ENCODE measurements at regions not wholly inside any gene's neighbourhood (a gene's known extent, or its start where the extent isn't known, plus 50 kb on each side); places are given as distances from the start of the nearest gene placed in this dataset.

DNA sequence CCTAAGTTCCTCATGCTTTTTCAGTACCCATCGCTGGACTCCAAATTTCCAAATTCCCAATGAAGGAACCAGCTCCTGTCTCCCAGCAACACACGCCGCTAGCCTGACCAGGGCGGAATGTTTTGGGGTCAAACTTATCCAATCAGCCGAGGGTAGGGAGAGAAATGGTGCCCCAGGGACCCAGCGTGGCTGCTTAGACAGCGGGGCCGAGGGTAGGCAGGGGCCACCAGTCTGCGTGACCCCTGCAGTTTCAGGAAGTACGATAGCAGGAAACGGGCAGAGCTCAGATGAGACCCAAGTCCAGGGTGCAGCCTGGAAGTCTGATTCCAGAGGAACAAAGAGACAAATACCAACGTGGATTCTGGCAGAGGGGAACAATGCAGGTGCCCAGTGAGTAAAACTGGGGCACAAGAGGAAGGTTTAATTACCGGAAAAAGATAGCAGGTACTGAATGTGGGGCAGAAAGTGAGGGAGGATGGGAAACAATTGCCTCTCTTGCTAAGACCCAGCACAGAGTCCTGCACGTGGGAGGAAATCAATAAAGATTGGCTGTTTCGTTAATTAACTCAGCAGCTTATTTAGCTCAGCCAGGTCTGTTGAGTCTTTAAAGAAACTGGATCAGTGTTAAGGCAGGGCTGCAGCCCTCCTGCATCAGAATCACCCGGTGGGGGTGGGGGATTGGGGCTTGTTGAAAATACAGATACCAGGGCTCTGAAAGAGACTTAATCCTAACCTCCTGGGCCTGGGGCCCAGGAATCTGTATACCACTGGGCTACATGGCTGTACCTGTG lies 50.4 kb upstream of the NFE2L3 start:
- no peak for DNase-seq

DNA sequence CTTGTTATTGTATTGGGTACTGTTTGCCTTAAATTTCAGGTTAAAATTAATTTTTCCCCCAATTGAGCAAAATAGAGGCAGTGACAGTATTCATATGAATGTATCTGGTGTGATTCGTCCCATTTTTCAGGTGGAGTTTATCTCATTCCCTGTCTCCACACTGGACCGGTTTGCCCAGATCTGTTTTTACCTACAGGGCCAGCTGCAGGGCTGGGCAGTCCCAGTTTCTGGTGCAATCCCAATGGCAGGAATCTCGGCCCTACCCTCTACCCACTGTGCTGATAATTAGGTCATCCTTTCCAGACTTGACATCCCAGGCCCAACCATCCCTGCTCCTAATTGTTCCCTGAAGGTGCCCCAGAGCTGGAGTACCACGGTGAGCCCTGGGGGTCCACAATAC lies 49.8 kb upstream of the NFE2L3 start:
- DNase-seq: no peak
